SK-N-MC (cell line): ENCODE measurements at regions not wholly inside any gene's neighbourhood (a gene's known extent, or its start where the extent isn't known, plus 50 kb on each side); places are given as distances from the start of the nearest gene placed in this dataset.

Experiments
- EZH2 ChIP-seq: fragments of 200-600 bp; sonication (generic); IDR thresholded peaks from one replicate; pipeline ENCODE4 v1.6.1; 2017; ENCODE audit warnings: antibody characterized with exemption
- POLR2AphosphoS5 ChIP-seq: IDR thresholded peaks from 2 replicates; pipeline ENCODE4 v1.6.1; 2012; ENCODE audit warnings: mild to moderate bottlenecking, low read depth, low read length, borderline replicate concordance

DNA sequence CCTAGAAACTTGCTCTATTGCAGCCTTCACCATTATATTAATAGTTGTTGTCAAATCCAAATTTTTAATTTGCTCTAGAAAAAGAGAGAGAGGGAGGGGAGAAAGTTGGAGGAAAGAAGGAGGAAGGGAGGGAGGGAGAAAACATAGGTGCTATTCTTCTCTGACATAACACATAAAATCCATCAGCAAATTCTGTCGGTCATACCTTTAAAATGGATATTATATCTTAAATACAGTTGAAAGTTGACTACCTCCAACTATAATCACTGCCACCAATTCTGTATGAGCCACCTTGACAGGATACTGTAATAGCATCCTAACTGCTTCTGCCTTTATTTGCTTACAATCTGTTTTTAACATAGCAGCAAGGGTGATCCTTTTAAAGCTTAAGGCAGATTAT lies 314.7 kb upstream of the ALCAM start:
- TF ChIP-seq EZH2 (no peak), POLR2AphosphoS5 (no peak)
